OCI-LY1 (cell line): ENCODE measurements at regions not wholly inside any gene's neighbourhood (a gene's known extent, or its start where the extent isn't known, plus 50 kb on each side); places are given as distances from the start of the nearest gene placed in this dataset.

Source experiments
- H2AFZ ChIP-seq: fragments of 200-600 bp; sonication (generic), shearing (Covaris generic); 2 replicates; pipeline ENCODE4 v1.6.0; 2014; ENCODE audit warnings: antibody characterized with exemption, mild to moderate bottlenecking, low read length
- H3F3A ChIP-seq: fragments of 200-600 bp; sonication (generic), shearing (Covaris generic); 2 replicates; pipeline ENCODE4 v1.6.0; 2014; ENCODE audit warnings: mild to moderate bottlenecking, antibody characterized with exemption, low read length, moderate library complexity; ENCODE audit not compliant: insufficient read depth
- H3K27ac ChIP-seq: fragments of 200-600 bp; sonication (generic); 2 replicates; pipeline ENCODE4 v1.5.1; 2014; ENCODE audit warnings: low read length, mixed run types, mild to moderate bottlenecking, low read depth; ENCODE audit not compliant: poor library complexity, severe bottlenecking
- H3K27me3 ChIP-seq: fragments of 200-600 bp; sonication (generic); 2 replicates; pipeline ENCODE4 v1.6.0; 2014; ENCODE audit warnings: antibody characterized with exemption, mild to moderate bottlenecking, low read length, moderate library complexity; ENCODE audit not compliant: insufficient read depth
- H3K36me3 ChIP-seq: fragments of 200-600 bp; sonication (generic); 2 replicates; pipeline ENCODE4 v1.6.1; 2014; ENCODE audit warnings: mild to moderate bottlenecking, antibody characterized with exemption, low read length, moderate library complexity, mixed read lengths; ENCODE audit not compliant: insufficient read depth
- H3K4me1 ChIP-seq: fragments of 200-600 bp; sonication (generic); 2 replicates; pipeline ENCODE4 v1.5.1; 2014; ENCODE audit warnings: mild to moderate bottlenecking, low read length, moderate library complexity; ENCODE audit not compliant: insufficient read depth, severe bottlenecking
- H3K4me2 ChIP-seq: fragments of 200-600 bp; sonication (generic), shearing (Covaris generic); 2 replicates; pipeline ENCODE4 v1.6.1; 2014; ENCODE audit warnings: low read length
- H3K4me3 ChIP-seq: fragments of 200-600 bp; sonication (generic); 2 replicates; pipeline ENCODE4 v1.5.1; 2014; ENCODE audit warnings: low read length, low read depth, mild to moderate bottlenecking, mixed read lengths; ENCODE audit not compliant: poor library complexity, severe bottlenecking
- H3K79me2 ChIP-seq: fragments of 200-600 bp; shearing (Covaris generic); 2 replicates; pipeline ENCODE4 v1.6.1; 2016; ENCODE audit warnings: mixed run types, low read length, mixed read lengths; ENCODE audit not compliant: insufficient read depth
- H3K9ac ChIP-seq: fragments of 200-600 bp; sonication (generic), shearing (Covaris generic); 2 replicates; pipeline ENCODE4 v1.6.1; 2014; ENCODE audit warnings: mild to moderate bottlenecking, low read length, mixed read lengths
- H3K9me2 ChIP-seq: fragments of 200-600 bp; sonication (generic), shearing (Covaris generic); 2 replicates; pipeline ENCODE4 v1.6.1; 2014; ENCODE audit warnings: low read depth, mild to moderate bottlenecking, low read length, mixed read lengths
- H3K9me3 ChIP-seq: fragments of 200-600 bp; shearing (Covaris generic); 2 replicates; pipeline ENCODE4 v1.6.1; 2014; ENCODE audit warnings: low read length, mixed read lengths
- H4K20me1 ChIP-seq: fragments of 200-600 bp; sonication (generic), shearing (Covaris generic); 2 replicates; pipeline ENCODE4 v1.6.0; 2016; ENCODE audit warnings: mild to moderate bottlenecking, low read length; ENCODE audit not compliant: insufficient read depth
- CTCF ChIP-seq: fragments of 200-600 bp; sonication (generic), shearing (Covaris generic); IDR thresholded peaks from 2 replicates; pipeline ENCODE4 v1.5.1; 2017; ENCODE audit warnings: mild to moderate bottlenecking, antibody characterized with exemption, low read length, moderate library complexity, mixed read lengths
- EZH2 ChIP-seq: fragments of 200-600 bp; sonication (generic), shearing (Covaris generic); IDR thresholded peaks from 2 replicates; pipeline ENCODE4 v1.8.0; 2017; ENCODE audit warnings: borderline replicate concordance, mixed run types, mild to moderate bottlenecking, antibody characterized with exemption, low read length, moderate library complexity, mixed read lengths

- TF ChIP-seq CTCF (no peak), EZH2 (no peak)
- no peaks in the 10 kb centered on the region for H4K20me1 ChIP-seq
- no peak overlapping the region for H3K27ac ChIP-seq
- H3F3A ChIP-seq, result no peaks in the 10 kb centered on the region
- H3K36me3 ChIP-seq, result no peaks in the 10 kb centered on the region
- H3K4me1 ChIP-seq, result no peaks in the 10 kb centered on the region
- H3K9me3 ChIP-seq, result no peaks in the 10 kb centered on the region
- H3K79me2 ChIP-seq, result no peaks in the 10 kb centered on the region
- no peak overlapping the region for H2AFZ ChIP-seq
- no peak overlapping the region for H3K4me3 ChIP-seq
- H3K27me3 ChIP-seq, result no peaks in the 10 kb centered on the region
- no peaks in the 10 kb centered on the region for H3K9me2 ChIP-seq
- no peak overlapping the region for H3K4me2 ChIP-seq
- H3K9ac ChIP-seq, result no peak overlapping the region
These were observed 170.3 kb downstream of the MIS18A start for GRCh38 chr21:32108566-32108965.

GRCh38 chr21:32103361-32103760 lies 175.5 kb downstream of the MIS18A start:
- TF ChIP-seq EZH2, result no peak
- TF ChIP-seq CTCF, result no peak
- Histone ChIP-seq H3K4me2 (no peak overlapping the region), H3K79me2 (no peaks in the 10 kb centered on the region), H3K27ac (no peak overlapping the region), H3K4me3 (no peak overlapping the region), H3K9me3 (no peaks in the 10 kb centered on the region), H3K27me3 (no peaks in the 10 kb centered on the region), H3K9me2 (no peaks in the 10 kb centered on the region), H4K20me1 (no peaks in the 10 kb centered on the region), H3F3A (no peaks in the 10 kb centered on the region), H3K9ac (no peak overlapping the region), H3K36me3 (no peaks in the 10 kb centered on the region), H3K4me1 (no peaks in the 10 kb centered on the region), H2AFZ (no peak overlapping the region)

- H2AFZ ChIP-seq, result no peak overlapping the region
- H3K9ac ChIP-seq, result no peak overlapping the region
- TF ChIP-seq EZH2 (no peak), CTCF (no peak)
- no peaks in the 10 kb centered on the region for H3K4me1 ChIP-seq
- no peak overlapping the region for H3K4me3 ChIP-seq
- H3K9me2 ChIP-seq, result no peaks in the 10 kb centered on the region
- H3K36me3 ChIP-seq, result no peaks in the 10 kb centered on the region
- H3K79me2 ChIP-seq, result no peaks in the 10 kb centered on the region
- no peak overlapping the region for H3K4me2 ChIP-seq
- H3K27me3 ChIP-seq, result no peaks in the 10 kb centered on the region
- no peaks in the 10 kb centered on the region for H3F3A ChIP-seq
- no peak overlapping the region for H3K27ac ChIP-seq
- H3K9me3 ChIP-seq, result no peaks in the 10 kb centered on the region
- no peaks in the 10 kb centered on the region for H4K20me1 ChIP-seq
These were observed 176.4 kb downstream of the MIS18A start for GRCh38 chr21:32102426-32102825.
